ENCODE measurements at regions not wholly inside any gene's neighbourhood (a gene's known extent, or its start where the extent isn't known, plus 50 kb on each side); places are given as distances from the start of the nearest gene placed in this dataset.

- TF ChIP-seq CTCF (IDR thresholded peaks at IDR 0.05), result no peak
- TF ChIP-seq POLR2A (IDR thresholded peaks at IDR 0.05), result no peak
Observed at GRCh38 chr14:66434464-66434863, 51.7 kb upstream of the CCDC196 start.

Data from uterus (tissue), 2 donors.